ENCODE measurements at regions not wholly inside any gene's neighbourhood (a gene's known extent, or its start where the extent isn't known, plus 50 kb on each side); places are given as distances from the start of the nearest gene placed in this dataset.

- DNase-seq: no peak
- TF ChIP-seq CTCF (IDR thresholded peaks at IDR 0.05): no peak
- intact Hi-C loops (cut with micrococcal nuclease): no loop called here
- H3K9me3 Mint-ChIP-seq: no peaks in the 10 kb centered on the region
- POLR2A ChIA-PET: no interaction called here
- no peak for ATAC-seq (ENCODE audit: low read depth)
- no peak overlapping the region for H3K27ac Mint-ChIP-seq
- no peak overlapping the region for H3K4me3 Mint-ChIP-seq
- peaks cover 10% of the 10 kb centered on the region for H3K27me3 Mint-ChIP-seq
- H3K4me1 Mint-ChIP-seq: no peaks in the 10 kb centered on the region
- CTCF ChIA-PET: no interaction called here
- H3K36me3 Mint-ChIP-seq (ENCODE audit: low read depth): no peaks in the 10 kb centered on the region
Observed at GRCh38 chr10:47187592-47187991, 112.4 kb upstream of the GDF10 start.

GRCh38 chr10:47188156-47188555 is 111.8 kb upstream of the GDF10 start:
- Mint-ChIP-seq H3K9me3 (no peaks in the 10 kb centered on the region), H3K4me3 (no peak overlapping the region), H3K27me3 (peaks cover 10% of the 10 kb centered on the region), H3K36me3 (ENCODE audit: low read depth) (no peaks in the 10 kb centered on the region), H3K27ac (no peak overlapping the region), H3K4me1 (no peaks in the 10 kb centered on the region)
- no peak for TF ChIP-seq CTCF (IDR thresholded peaks at IDR 0.05)
- POLR2A ChIA-PET: no interaction called here
- intact Hi-C loops (cut with micrococcal nuclease): no loop called here
- ATAC-seq (ENCODE audit: low read depth) (no peak), DNase-seq (no peak)
- CTCF ChIA-PET: no interaction called here

- intact Hi-C loops (cut with micrococcal nuclease): no loop called here
- Mint-ChIP-seq H3K27me3 (peaks cover 10% of the 10 kb centered on the region), H3K9me3 (no peaks in the 10 kb centered on the region), H3K36me3 (ENCODE audit: low read depth) (no peaks in the 10 kb centered on the region), H3K4me3 (no peak overlapping the region), H3K4me1 (no peaks in the 10 kb centered on the region), H3K27ac (no peak overlapping the region)
- ChIA-PET CTCF (no interaction called here), POLR2A (no interaction called here)
- DNase-seq (no peak), ATAC-seq (ENCODE audit: low read depth) (no peak)
- TF ChIP-seq CTCF (IDR thresholded peaks at IDR 0.05): no peak
Observed at GRCh38 chr10:47189802-47190201, 110.2 kb upstream of the GDF10 start.

GRCh38 chr10:47190301-47190700 is 109.7 kb upstream of the GDF10 start:
- no peak for TF ChIP-seq CTCF (IDR thresholded peaks at IDR 0.05)
- H3K27ac Mint-ChIP-seq: no peak overlapping the region
- ATAC-seq (ENCODE audit: low read depth) (no peak), DNase-seq (no peak)
- H3K9me3 Mint-ChIP-seq: no peaks in the 10 kb centered on the region
- ChIA-PET CTCF (no interaction called here), POLR2A (no interaction called here)
- no peaks in the 10 kb centered on the region for H3K36me3 Mint-ChIP-seq (ENCODE audit: low read depth)
- H3K27me3 Mint-ChIP-seq: peaks cover 10% of the 10 kb centered on the region
- no peak overlapping the region for H3K4me3 Mint-ChIP-seq
- H3K4me1 Mint-ChIP-seq: no peaks in the 10 kb centered on the region
- intact Hi-C loops (cut with micrococcal nuclease): no loop called here

GRCh38 chr10:47190802-47191450 is 109.1 kb upstream of the GDF10 start:
- DNase-seq: no peak
- POLR2A ChIA-PET: no interaction called here
- Mint-ChIP-seq H3K9me3 (no peaks in the 10 kb centered on the region), H3K36me3 (ENCODE audit: low read depth) (no peaks in the 10 kb centered on the region), H3K4me3 (no peak overlapping the region), H3K27ac (no peak overlapping the region), H3K27me3 (peaks cover 10% of the 10 kb centered on the region), H3K4me1 (no peaks in the 10 kb centered on the region)
- intact Hi-C loops (cut with micrococcal nuclease): no loop called here
- no peak for ATAC-seq (ENCODE audit: low read depth)
- TF ChIP-seq CTCF (IDR thresholded peaks at IDR 0.05): no peak
- CTCF ChIA-PET: no interaction called here

All from activated B cell treated with CpG ODN at 0.5 μM for 24 hours (primary cell).